NCI-H1092 treated with DMSO at 0.1 percent for 48 hours (cell line): ENCODE measurements at regions not wholly inside any gene's neighbourhood (a gene's known extent, or its start where the extent isn't known, plus 50 kb on each side); places are given as distances from the start of the nearest gene placed in this dataset.

Experiments used
- DNase-seq: peaks from one replicate; lab custom pipeline; 2025; lab: John Stamatoyannopoulos, UW

GRCh38 chr4:53684136-53685130 lies 93.1 kb upstream of the LNX1 start:
- no peak for DNase-seq

- DNase-seq, result no peak
Observed at GRCh38 chr4:53682908-53683307, 91.6 kb upstream of the LNX1 start.

- no peak for DNase-seq
Observed at GRCh38 chr4:53682196-53682595, 90.9 kb upstream of the LNX1 start.

DNA sequence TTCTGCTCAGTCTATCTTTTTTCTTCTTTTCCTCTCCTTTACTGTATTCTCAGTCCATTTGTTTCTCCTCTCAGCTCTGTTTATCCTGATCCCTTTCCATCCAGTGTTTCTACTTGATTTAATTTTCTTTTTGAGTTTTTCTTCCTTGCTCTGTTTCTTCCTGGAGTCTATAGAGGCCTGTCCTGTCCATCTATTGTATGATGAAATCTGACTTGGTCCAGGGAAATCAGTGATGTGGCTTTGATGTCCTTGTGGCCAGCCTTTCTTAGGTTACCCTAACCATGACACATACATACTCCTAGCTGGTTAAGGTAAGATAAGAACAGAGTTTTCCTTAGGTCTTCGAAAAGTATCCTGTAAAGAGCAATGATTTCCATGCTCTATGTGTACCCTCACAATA lies 89.3 kb upstream of the LNX1 start:
- DNase-seq, result no peak

- no peak for DNase-seq
Observed at GRCh38 chr4:53680168-53680567, 88.9 kb upstream of the LNX1 start.

GRCh38 chr4:53676402-53676871 lies 85.2 kb upstream of the LNX1 start:
- DNase-seq, result no peak

DNA sequence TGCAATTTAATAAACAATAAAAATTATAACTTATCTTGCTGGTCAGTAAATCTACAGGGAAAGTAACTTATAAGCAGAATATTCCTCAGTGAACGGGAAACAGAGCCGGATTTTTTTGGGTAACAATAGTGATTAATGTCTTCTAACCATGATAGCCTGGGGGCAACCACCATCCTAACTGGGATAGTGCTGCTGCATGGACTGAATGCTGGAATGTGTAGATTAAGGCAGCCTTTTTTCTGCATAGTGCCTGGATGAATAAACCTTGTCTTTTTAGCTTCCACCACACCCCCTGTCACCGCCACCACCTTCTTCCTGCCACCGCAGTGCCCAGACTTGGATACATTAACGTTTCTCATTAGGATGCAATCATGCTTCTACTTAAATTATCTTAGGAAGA lies 83.6 kb upstream of the LNX1 start:
- no peak for DNase-seq

GRCh38 chr4:53672873-53673272 lies 81.6 kb upstream of the LNX1 start:
- no peak for DNase-seq

DNA sequence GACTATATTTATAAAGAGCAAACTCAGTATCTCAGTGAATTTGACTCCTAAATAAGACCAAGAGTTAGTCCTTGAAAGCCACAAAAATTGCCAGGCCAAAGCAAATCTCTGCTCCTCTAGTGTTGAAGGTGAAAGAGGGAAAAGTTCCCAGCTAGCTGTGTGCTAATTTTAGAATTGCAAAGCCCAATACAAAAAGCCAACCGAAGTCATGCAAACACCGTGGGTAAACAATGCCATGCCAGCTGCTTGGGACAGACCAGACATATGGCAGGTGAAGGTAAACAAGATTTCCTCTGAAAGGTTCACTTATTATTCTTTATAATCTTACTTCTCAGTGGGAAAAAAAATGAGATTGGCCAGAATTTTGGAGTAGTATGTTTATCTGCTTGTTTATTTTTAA lies 80.5 kb upstream of the LNX1 start:
- peak; percentile 66 for DNase-seq

DNA sequence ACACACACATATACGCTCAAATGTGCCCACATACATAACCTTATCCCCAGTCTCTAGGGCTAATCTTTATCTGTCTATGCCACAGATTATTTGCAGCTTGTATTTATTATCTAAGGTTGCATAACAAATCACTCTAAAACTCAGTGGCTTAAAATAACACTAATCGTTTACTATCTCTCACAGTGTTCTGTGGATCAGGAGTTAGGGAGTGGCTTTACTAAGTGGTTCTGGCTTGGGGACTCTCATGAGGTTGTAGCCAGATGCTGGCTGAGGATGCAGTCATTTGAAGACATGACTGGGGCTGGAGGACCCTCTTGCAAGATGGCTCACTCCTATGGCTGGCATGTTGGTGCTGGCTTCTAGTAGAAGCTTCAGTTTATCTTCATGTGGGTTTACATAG lies 68.5 kb upstream of the LNX1 start:
- DNase-seq, result no peak

DNA sequence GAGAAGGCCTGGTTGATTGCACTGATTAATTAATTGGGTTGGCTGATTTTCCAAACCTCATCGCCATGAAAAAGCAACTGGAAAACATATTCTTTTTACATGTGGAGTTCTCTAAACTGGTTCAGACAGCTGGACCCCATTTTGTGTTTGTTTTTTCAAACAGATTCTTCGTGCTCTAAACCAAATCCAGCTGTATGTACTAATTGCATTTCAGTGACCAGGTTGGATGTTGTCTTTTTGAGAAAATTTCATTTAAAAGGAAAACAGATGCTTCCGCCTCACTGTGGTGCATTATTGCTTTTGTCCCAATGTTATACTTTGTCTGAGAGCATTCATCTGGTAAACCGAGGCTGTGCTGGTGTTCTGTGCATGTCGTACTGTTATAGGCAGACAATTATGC lies 67.8 kb upstream of the LNX1 start:
- DNase-seq, result no peak

GRCh38 chr4:53658029-53658428 lies 66.7 kb upstream of the LNX1 start:
- DNase-seq, result no peak

GRCh38 chr4:53656421-53656981 lies 65.2 kb upstream of the LNX1 start:
- no peak for DNase-seq

- DNase-seq, result no peak
Observed at GRCh38 chr4:53654300-53654758, 63.0 kb upstream of the LNX1 start.

GRCh38 chr4:53653484-53654053 lies 62.3 kb upstream of the LNX1 start:
- peak; percentile 72 for DNase-seq

DNA sequence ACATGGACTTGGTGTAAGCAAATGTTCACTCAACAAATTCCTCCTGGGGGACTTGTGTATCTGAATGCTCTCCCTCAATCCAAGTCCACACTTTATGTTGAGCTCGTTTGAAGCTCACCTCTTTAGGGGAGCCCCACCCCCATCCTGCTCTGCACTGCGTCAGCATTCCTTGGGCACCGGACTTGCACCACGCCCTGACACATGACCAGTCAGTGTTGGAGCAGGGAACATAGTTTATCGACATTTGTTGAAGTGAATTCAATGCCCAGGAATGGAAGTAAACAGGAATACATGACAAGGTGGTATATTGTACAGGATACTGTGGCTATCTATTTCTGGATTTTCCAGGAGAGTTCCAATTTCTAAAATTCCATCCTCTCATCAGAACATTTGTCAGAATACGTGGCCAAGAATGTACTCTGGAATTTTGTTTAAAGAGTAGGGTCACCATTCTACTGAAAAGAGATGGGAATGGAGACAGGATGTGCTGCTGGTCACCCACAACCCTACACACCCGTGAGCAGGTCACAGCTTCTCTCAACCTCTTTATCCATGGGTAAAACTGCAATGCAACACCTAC lies 60.0 kb upstream of the LNX1 start:
- DNase-seq, result no peak

- DNase-seq, result no peak
Observed at GRCh38 chr4:53649357-53649756, 58.1 kb upstream of the LNX1 start.

- no peak for DNase-seq
Observed at GRCh38 chr4:53647547-53647946, 56.3 kb upstream of the LNX1 start.

DNA sequence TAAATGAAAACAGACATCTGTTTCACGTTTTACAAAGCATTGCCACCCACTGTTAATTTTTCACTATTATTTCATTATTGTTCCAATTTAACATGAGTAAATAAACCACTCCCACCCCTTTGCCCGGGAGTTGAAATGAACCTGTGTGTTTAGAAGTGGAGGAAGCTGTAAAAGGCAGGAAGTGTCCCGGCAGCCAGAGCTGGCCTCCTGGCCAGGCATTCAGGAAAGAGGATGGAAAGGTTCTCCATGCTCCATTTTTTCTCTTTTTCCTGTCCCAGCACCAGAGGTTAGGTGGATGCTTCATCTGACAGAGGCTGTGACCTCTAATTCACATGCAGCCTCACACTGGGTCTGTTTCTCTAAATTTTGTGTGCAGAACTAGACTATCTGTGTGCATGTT lies 55.5 kb upstream of the LNX1 start:
- DNase-seq, result no peak

GRCh38 chr4:53645108-53645507 lies 53.8 kb upstream of the LNX1 start:
- DNase-seq, result no peak

- no peak for DNase-seq
Observed at GRCh38 chr4:53644607-53645006, 53.3 kb upstream of the LNX1 start.
